Gastroesophageal sphincter (tissue), 4 donors: ENCODE measurements at regions not wholly inside any gene's neighbourhood (a gene's known extent, or its start where the extent isn't known, plus 50 kb on each side); places are given as distances from the start of the nearest gene placed in this dataset.

Experiments
- ATAC-seq: fragments of 150-250 bp; one replicate; pipeline ENCODE4 v1.9.1; 2016; ENCODE audit warnings: mild to moderate bottlenecking, moderate library complexity
- H3K27ac ChIP-seq, 4 donors: fragments of 200-600 bp; sonication (generic) in 3 of 4; 1 replicate in 3 of 4; 2 replicates in 1 of 4; pipeline ENCODE4 v1.5.1; 2016 to 2019
- H3K27me3 ChIP-seq: fragments of 200-600 bp; sonication (generic); one replicate; pipeline ENCODE4 v1.5.1; 2019
- H3K36me3 ChIP-seq, 2 donors: fragments of 200-600 bp; sonication (generic); one replicate each; pipeline ENCODE4 v1.5.1; 2019; ENCODE audit warnings: control low read depth in 1 of 2
- H3K4me1 ChIP-seq, 3 donors: fragments of 200-600 bp; sonication (generic); 1 replicate in 2 of 3; 2 replicates in 1 of 3; pipeline ENCODE4 v1.5.1; 2016 to 2019; ENCODE audit warnings: control low read depth in 2 of 3
- H3K4me3 ChIP-seq, 2 donors: fragments of 200-600 bp; sonication (generic); one replicate each; pipeline ENCODE4 v1.5.1; 2019; ENCODE audit warnings: mild to moderate bottlenecking in 1 of 2, moderate library complexity in 1 of 2
- H3K9me3 ChIP-seq, 3 donors: fragments of 200-600 bp; sonication (generic); one replicate each; pipeline ENCODE4 v1.5.1; 2017 to 2019; ENCODE audit warnings: control low read depth in 2 of 3
- EP300 ChIP-seq: sonication (generic); formaldehyde crosslinking; IDR thresholded peaks from one replicate; pipeline ENCODE4 v1.6.1; 2017; ENCODE audit warnings: antibody characterized with exemption, mild to moderate bottlenecking
- POLR2A ChIP-seq, 2 donors: fragments of 450-650 bp; IDR thresholded peaks; one replicate each; pipeline ENCODE4 v1.6.1; 2017; ENCODE audit warnings: antibody characterized with exemption in 2 of 2, mild to moderate bottlenecking in 2 of 2, moderate library complexity in 1 of 2
- POLR2AphosphoS5 ChIP-seq: sonication (generic); formaldehyde crosslinking; IDR thresholded peaks from one replicate; pipeline ENCODE4 v1.6.1; 2017; ENCODE audit warnings: antibody characterized with exemption
- WGBS, 2 donors: methylation state at CpG; one replicate each; pipeline ENCODE4 v1.1.5; 2018; ENCODE audit warnings: low coverage in 1 of 2; 5-methylcytosine and 5-hydroxymethylcytosine counted together
- TF ChIP-seq, protein P1 (sequence below), 4 experiments: fragments of 200-600 bp in 2 of 4; fragments of 450-650 bp in 2 of 4; sonication (generic) in 1 of 4; IDR thresholded peaks; one replicate each; pipeline ENCODE4 v1.5.1; 2017 to 2019; ENCODE audit warnings: antibody characterized with exemption in 4 of 4, mild to moderate bottlenecking in 2 of 4, moderate library complexity in 2 of 4

DNA sequence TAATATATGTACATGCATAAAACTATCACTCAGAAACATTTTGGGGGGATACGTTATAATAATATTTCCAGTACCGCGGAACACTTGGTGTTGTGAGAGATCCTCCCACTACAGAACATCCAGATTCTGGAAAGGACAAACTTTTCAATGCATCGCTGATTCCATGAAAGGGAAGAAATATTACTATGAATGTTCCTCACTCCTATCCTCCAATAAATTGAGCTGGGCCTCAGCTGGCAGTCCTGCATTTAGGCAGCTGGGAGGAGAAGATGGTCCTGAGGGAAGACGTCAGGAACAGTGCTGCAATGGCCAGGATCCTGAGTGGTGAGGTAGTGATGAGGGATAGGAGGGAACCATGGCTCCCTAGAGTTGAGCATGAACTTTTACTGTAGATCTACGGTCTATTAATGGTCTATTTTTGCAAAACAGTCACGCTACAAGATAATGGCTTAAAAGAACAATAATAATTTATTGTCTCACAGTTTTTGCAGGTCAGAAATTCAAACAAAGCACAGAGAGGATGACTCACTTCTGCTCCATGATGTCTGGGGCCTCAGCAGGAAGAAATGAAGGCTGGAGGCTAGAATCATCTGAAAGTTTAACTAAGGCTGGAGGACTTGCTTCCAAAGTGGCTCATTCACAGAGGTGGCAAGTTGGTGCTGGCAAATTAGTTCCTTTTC, 538.1 kb downstream of the STIM2 start:
- Histone ChIP-seq H3K4me1 (no peaks in the 10 kb centered on the region), H3K9me3 (peaks cover 0 to 3% (median 0%) of the 10 kb centered on the region in 3 donors), H3K4me3 (no peak overlapping the region), H3K36me3 (no peaks in the 10 kb centered on the region), H3K27me3 (no peaks in the 10 kb centered on the region), H3K27ac (no peak overlapping the region)
- TF ChIP-seq, protein P1, sequence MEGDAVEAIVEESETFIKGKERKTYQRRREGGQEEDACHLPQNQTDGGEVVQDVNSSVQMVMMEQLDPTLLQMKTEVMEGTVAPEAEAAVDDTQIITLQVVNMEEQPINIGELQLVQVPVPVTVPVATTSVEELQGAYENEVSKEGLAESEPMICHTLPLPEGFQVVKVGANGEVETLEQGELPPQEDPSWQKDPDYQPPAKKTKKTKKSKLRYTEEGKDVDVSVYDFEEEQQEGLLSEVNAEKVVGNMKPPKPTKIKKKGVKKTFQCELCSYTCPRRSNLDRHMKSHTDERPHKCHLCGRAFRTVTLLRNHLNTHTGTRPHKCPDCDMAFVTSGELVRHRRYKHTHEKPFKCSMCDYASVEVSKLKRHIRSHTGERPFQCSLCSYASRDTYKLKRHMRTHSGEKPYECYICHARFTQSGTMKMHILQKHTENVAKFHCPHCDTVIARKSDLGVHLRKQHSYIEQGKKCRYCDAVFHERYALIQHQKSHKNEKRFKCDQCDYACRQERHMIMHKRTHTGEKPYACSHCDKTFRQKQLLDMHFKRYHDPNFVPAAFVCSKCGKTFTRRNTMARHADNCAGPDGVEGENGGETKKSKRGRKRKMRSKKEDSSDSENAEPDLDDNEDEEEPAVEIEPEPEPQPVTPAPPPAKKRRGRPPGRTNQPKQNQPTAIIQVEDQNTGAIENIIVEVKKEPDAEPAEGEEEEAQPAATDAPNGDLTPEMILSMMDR (IDR thresholded peaks at IDR 0.05), result no peak
- TF ChIP-seq EP300 (no peak), POLR2AphosphoS5 (no peak), POLR2A (IDR thresholded peaks at IDR 0.05) (no peak)
- 72 to 79% methylated on average over 4 to 7 of the region's 7 CpGs for WGBS, 2 donors
- ATAC-seq, result no peak

DNA sequence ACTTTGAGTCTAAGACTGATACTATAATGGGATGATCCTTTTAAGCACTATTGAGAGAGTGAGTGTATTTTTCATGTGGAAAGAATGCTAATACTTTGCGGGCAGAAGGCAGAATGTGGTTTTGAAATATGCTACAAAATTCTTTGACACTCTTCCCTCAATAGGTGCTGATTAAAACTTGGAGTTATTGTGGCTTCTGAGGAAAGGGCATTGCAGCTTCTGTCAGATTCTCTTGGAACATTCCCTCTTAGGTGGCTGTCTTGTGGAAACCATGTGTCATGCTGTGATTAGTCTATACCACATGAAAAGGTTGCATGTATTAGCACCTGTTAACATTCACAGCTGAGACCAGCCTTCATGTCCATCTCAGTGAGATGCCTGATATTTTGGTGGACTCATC, 547.0 kb downstream of the STIM2 start:
- WGBS, 2 donors, result 75 to 95% methylated on average over 1 of the region's 1 CpG
- ATAC-seq, result no peak
- no peaks in the 10 kb centered on the region for H3K4me1 ChIP-seq
- H3K4me3 ChIP-seq, result no peak overlapping the region
- H3K36me3 ChIP-seq, result no peaks in the 10 kb centered on the region
- H3K9me3 ChIP-seq, result peaks cover 0 to 32% (median 0%) of the 10 kb centered on the region in 3 donors
- H3K27ac ChIP-seq, result no peak overlapping the region
- no peaks in the 10 kb centered on the region for H3K27me3 ChIP-seq
- TF ChIP-seq POLR2A (IDR thresholded peaks at IDR 0.05), result no peak
- TF ChIP-seq POLR2AphosphoS5, result no peak
- no peak for TF ChIP-seq EP300
- TF ChIP-seq, protein P1 (IDR thresholded peaks at IDR 0.05), result no peak

DNA sequence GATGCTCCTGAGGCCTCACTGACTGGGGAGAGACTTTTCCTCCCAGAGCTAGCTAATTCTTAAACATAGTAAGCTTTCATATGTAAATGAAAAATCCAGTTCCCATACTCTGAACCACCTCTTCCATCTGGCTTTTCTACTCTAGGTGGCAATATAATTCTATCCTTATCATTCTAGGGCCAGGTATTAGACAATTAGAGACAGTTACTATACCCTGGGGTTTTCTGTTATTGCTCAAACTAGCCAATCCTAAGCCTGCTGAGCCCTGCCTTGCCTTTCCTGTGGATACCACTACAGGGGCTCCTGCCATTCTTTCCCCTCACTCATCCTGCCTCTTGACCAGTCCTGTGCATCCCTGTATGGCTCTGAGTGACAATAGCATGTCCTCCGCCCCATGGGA, 552.0 kb downstream of the STIM2 start:
- TF ChIP-seq EP300, result no peak
- TF ChIP-seq, protein P1 (IDR thresholded peaks at IDR 0.05), result no peak
- no peak for TF ChIP-seq POLR2A (IDR thresholded peaks at IDR 0.05)
- no peak for TF ChIP-seq POLR2AphosphoS5
- H3K9me3 ChIP-seq, result peaks cover 0 to 10% (median 0%) of the 10 kb centered on the region in 3 donors
- no peaks in the 10 kb centered on the region for H3K36me3 ChIP-seq
- H3K4me3 ChIP-seq, result no peak overlapping the region
- no peaks in the 10 kb centered on the region for H3K4me1 ChIP-seq
- 88 to 100% methylated on average over 1 of the region's 1 CpG for WGBS, 2 donors
- H3K27me3 ChIP-seq, result no peaks in the 10 kb centered on the region
- no peak for ATAC-seq
- no peak overlapping the region for H3K27ac ChIP-seq

DNA sequence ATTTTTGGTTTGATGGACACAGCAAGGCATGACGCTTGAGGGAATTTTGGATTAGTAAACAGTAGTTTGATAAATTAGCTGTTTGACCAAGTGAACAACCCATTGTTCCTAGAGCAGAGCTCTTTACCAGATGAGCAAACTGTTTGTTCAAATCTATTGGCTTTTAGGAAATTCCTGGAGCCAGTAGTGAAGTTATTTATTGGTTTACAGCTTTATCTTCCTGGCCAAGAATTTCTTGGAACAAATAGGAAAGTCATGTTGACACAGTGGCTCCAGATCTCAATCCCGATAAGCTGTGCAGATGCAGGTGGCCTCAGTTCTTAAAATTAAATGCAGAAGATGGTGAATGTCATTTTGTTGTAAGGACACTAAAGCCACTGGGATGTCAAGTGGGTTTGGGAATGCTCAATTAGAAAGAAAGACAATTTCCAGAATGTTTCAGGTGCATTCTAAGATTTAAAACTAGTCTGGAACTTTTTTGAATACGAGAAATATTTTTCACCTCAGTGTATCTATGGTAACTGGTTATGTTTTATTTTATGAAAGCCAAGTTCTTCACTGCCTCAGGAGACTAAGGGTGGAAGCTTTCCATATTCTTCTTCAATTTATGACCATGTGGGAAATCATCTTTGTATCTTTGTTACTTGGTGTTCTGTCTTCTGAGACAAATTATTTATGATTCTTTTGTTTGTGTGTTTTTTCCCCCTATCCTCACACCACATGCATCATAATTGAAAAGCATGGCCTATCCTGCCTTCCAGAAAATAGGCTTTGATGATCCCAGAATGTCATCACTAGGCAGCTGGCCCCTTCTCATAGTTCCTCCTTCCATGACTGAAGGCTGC, 554.5 kb downstream of the STIM2 start:
- Histone ChIP-seq H3K4me3 (no peak overlapping the region), H3K9me3 (peaks cover 0 to 17% (median 0%) of the 10 kb centered on the region in 3 donors), H3K27me3 (no peaks in the 10 kb centered on the region), H3K4me1 (no peaks in the 10 kb centered on the region), H3K36me3 (no peaks in the 10 kb centered on the region), H3K27ac (no peak overlapping the region)
- 55 to 60% methylated on average over 3 of the region's 3 CpGs for WGBS, 2 donors
- TF ChIP-seq POLR2A (IDR thresholded peaks at IDR 0.05) (no peak), EP300 (no peak), POLR2AphosphoS5 (no peak)
- TF ChIP-seq, protein P1 (IDR thresholded peaks at IDR 0.05), result no peak
- no peak for ATAC-seq
